ENCODE measurements at regions not wholly inside any gene's neighbourhood (a gene's known extent, or its start where the extent isn't known, plus 50 kb on each side); places are given as distances from the start of the nearest gene placed in this dataset.

GRCh38 chr12:127459166-127459565, 807.8 kb upstream of the TMEM132C start:
- no peak overlapping the region for H3K27ac Mint-ChIP-seq
- no peaks in the 10 kb centered on the region for H3K4me1 Mint-ChIP-seq (ENCODE audit: low read depth)
- no peak overlapping the region for H3K4me3 Mint-ChIP-seq
- no peaks in the 10 kb centered on the region for H3K36me3 Mint-ChIP-seq
- H3K27me3 Mint-ChIP-seq: peaks cover 19% of the 10 kb centered on the region
- H3K9me3 Mint-ChIP-seq (ENCODE audit: low read depth): no peaks in the 10 kb centered on the region

DNA sequence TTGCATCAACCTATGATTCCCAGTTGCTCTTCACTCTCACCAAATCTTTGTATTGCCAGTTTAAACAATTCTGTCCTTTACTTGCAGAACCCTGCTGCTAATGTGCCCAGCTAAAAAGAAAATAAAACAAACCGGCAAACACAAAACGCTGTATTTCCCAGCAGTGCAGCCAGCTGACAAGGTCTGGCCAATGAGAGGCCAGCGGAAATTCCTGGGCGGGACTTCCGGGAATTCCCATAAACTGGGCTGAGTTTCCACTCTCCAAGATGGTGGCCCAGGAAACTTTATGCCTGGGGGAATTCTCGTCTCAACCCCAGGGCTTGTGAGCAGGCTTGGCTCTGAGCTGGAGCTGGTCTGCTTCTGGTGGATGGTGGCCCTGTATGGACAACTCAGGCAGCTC, 807.3 kb upstream of the TMEM132C start:
- Mint-ChIP-seq H3K27ac (no peak overlapping the region), H3K4me1 (ENCODE audit: low read depth) (no peaks in the 10 kb centered on the region), H3K36me3 (no peaks in the 10 kb centered on the region), H3K9me3 (ENCODE audit: low read depth) (no peaks in the 10 kb centered on the region), H3K27me3 (peaks cover 15% of the 10 kb centered on the region), H3K4me3 (no peak overlapping the region)

GRCh38 chr12:127463237-127463636, 803.7 kb upstream of the TMEM132C start:
- no peak overlapping the region for H3K27ac Mint-ChIP-seq
- no peaks in the 10 kb centered on the region for H3K4me1 Mint-ChIP-seq (ENCODE audit: low read depth)
- H3K4me3 Mint-ChIP-seq: no peak overlapping the region
- peaks cover 1% of the 10 kb centered on the region for H3K27me3 Mint-ChIP-seq
- no peaks in the 10 kb centered on the region for H3K9me3 Mint-ChIP-seq (ENCODE audit: low read depth)
- H3K36me3 Mint-ChIP-seq: no peaks in the 10 kb centered on the region

DNA sequence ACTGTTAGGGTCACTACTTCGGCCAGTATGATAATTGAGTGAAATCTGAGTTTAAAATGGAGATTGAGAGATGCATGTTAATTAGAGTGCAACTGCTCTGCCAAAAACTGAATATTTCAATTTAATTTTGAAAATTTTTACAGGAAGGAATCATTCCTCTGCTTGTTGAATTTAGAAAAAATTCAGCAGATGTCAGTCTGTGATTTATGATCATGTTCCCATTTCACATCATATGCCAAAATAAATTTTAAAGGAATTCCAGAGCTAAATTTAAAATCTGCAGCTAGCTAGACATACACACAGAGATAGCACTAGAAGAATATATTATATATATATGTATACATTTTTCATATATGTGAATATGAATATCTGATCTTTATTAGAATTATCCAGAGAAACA, 797.6 kb upstream of the TMEM132C start:
- H3K36me3 Mint-ChIP-seq: no peaks in the 10 kb centered on the region
- H3K9me3 Mint-ChIP-seq (ENCODE audit: low read depth): no peaks in the 10 kb centered on the region
- no peaks in the 10 kb centered on the region for H3K4me1 Mint-ChIP-seq (ENCODE audit: low read depth)
- H3K27me3 Mint-ChIP-seq: no peaks in the 10 kb centered on the region
- H3K27ac Mint-ChIP-seq: no peak overlapping the region
- H3K4me3 Mint-ChIP-seq: no peak overlapping the region

DNA sequence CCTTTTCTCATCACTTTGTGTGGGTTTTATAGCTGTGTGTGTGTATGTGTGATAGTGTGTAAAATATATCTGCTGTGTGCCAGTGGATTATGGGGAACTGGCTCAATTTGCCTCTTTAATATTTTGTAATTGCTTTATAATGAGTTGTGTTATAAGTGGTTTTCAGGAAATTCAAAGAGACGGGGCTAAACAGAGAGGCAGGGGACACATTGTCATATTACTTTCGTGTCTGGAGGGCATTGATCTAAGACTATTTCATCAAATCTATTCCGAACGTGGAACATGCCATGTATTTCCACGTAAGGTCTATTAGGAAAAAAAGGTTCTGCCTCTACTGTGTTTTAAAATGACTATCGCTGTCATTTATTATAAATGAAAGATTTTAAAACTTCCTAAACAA, 793.2 kb upstream of the TMEM132C start:
- Mint-ChIP-seq H3K9me3 (ENCODE audit: low read depth) (no peaks in the 10 kb centered on the region), H3K27ac (no peak overlapping the region), H3K4me3 (no peak overlapping the region), H3K36me3 (no peaks in the 10 kb centered on the region), H3K27me3 (no peaks in the 10 kb centered on the region), H3K4me1 (ENCODE audit: low read depth) (no peaks in the 10 kb centered on the region)

GRCh38 chr12:127479256-127479655, 787.7 kb upstream of the TMEM132C start:
- no peaks in the 10 kb centered on the region for H3K36me3 Mint-ChIP-seq
- no peaks in the 10 kb centered on the region for H3K9me3 Mint-ChIP-seq (ENCODE audit: low read depth)
- H3K4me3 Mint-ChIP-seq: no peak overlapping the region
- H3K4me1 Mint-ChIP-seq (ENCODE audit: low read depth): no peaks in the 10 kb centered on the region
- H3K27ac Mint-ChIP-seq: no peak overlapping the region
- H3K27me3 Mint-ChIP-seq: no peaks in the 10 kb centered on the region

- Mint-ChIP-seq H3K4me3 (no peak overlapping the region), H3K4me1 (ENCODE audit: low read depth) (no peaks in the 10 kb centered on the region), H3K27me3 (no peaks in the 10 kb centered on the region), H3K36me3 (no peaks in the 10 kb centered on the region), H3K27ac (no peak overlapping the region), H3K9me3 (ENCODE audit: low read depth) (no peaks in the 10 kb centered on the region)
Measured at GRCh38 chr12:127480775-127481314, 786.1 kb upstream of the TMEM132C start.

DNA sequence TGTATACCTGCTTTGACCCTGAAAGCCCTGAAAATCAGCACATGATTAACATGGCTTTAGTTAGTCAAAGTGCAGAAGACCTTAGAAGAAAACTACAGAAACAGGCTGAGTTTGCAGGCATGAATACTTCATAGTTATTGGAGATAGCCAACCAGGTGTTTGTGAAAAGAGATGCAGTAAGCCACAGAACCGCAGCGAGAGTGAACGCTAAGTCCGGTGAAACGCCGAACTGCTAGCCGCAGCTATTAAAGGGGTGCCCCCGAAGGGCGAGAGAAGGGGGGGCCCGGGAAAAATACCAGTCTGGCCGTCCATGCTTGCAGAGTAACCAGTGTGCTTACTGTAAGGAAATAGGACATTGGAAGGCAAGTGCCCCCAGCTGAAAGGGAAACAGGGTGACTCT, 784.0 kb upstream of the TMEM132C start:
- H3K36me3 Mint-ChIP-seq: no peaks in the 10 kb centered on the region
- no peaks in the 10 kb centered on the region for H3K4me1 Mint-ChIP-seq (ENCODE audit: low read depth)
- no peaks in the 10 kb centered on the region for H3K27me3 Mint-ChIP-seq
- no peak overlapping the region for H3K4me3 Mint-ChIP-seq
- no peak overlapping the region for H3K27ac Mint-ChIP-seq
- no peaks in the 10 kb centered on the region for H3K9me3 Mint-ChIP-seq (ENCODE audit: low read depth)

DNA sequence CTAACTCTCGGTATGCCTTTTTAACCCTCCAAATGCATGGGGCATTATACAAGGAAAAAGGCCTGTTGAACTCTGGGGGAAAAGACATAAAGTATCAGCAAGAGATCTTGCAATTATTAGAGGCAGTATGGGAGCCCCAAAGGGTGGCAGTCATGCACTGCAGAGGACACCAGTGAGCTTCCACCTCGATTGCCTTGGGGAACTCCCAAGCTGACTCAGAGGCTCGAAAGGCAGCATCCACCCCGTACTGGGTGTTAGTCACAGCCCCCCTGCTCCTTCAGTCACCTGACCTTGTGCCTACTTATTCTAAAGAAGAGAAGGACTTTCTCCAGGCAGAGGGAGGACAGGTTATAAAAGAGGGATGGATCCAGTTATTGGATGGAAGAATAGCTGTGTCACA, 781.4 kb upstream of the TMEM132C start:
- Mint-ChIP-seq H3K36me3 (no peaks in the 10 kb centered on the region), H3K27ac (no peak overlapping the region), H3K4me3 (no peak overlapping the region), H3K27me3 (no peaks in the 10 kb centered on the region), H3K4me1 (ENCODE audit: low read depth) (no peaks in the 10 kb centered on the region), H3K9me3 (ENCODE audit: low read depth) (no peaks in the 10 kb centered on the region)

DNA sequence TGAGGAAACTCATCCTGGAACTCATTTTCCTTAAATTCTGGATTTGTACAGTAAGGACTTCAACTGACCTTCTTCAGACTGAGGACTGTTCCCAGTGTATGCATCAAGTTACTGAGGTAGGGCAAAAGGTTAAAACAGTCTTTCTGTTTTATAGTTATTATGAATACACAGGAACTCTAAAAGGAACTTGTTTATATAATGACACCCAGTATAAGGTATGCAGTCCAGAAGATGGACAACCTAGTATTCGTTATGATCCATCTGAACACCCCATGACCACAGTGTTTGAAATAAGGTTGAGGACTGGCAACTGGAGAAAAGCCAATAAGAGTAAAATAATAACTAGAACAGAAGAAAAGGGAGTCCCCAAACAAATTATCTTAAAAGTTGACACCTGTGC, 779.9 kb upstream of the TMEM132C start:
- H3K9me3 Mint-ChIP-seq (ENCODE audit: low read depth): no peaks in the 10 kb centered on the region
- H3K4me3 Mint-ChIP-seq: no peak overlapping the region
- no peaks in the 10 kb centered on the region for H3K4me1 Mint-ChIP-seq (ENCODE audit: low read depth)
- H3K27me3 Mint-ChIP-seq: no peaks in the 10 kb centered on the region
- H3K27ac Mint-ChIP-seq: no peak overlapping the region
- no peaks in the 10 kb centered on the region for H3K36me3 Mint-ChIP-seq

DNA sequence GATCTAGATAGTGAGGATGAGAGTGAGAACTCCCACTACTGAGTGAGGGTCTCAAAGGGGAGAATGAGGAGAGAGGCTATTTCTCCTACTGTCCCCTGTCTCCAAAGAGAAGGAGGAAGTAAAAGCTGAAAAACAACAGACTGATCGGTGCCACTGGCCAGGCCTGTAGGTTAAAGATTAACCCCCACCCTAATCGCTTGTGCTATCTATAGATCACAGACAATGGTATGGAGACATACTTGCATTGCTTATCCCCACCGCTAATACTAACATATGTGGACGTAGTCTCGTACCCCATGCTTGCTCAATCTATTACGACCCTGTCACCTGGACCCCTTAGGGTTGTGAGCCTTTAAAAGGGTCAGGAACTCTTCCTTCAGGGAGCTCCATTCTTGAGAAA, 777.9 kb upstream of the TMEM132C start:
- Mint-ChIP-seq H3K4me1 (ENCODE audit: low read depth) (no peaks in the 10 kb centered on the region), H3K36me3 (no peaks in the 10 kb centered on the region), H3K4me3 (no peak overlapping the region), H3K9me3 (ENCODE audit: low read depth) (no peaks in the 10 kb centered on the region), H3K27me3 (no peaks in the 10 kb centered on the region), H3K27ac (no peak overlapping the region)

- Mint-ChIP-seq H3K9me3 (ENCODE audit: low read depth) (no peaks in the 10 kb centered on the region), H3K36me3 (no peaks in the 10 kb centered on the region), H3K27ac (no peak overlapping the region), H3K27me3 (no peaks in the 10 kb centered on the region), H3K4me1 (ENCODE audit: low read depth) (no peaks in the 10 kb centered on the region), H3K4me3 (no peak overlapping the region)
Measured at GRCh38 chr12:127494961-127495915, 771.7 kb upstream of the TMEM132C start.

DNA sequence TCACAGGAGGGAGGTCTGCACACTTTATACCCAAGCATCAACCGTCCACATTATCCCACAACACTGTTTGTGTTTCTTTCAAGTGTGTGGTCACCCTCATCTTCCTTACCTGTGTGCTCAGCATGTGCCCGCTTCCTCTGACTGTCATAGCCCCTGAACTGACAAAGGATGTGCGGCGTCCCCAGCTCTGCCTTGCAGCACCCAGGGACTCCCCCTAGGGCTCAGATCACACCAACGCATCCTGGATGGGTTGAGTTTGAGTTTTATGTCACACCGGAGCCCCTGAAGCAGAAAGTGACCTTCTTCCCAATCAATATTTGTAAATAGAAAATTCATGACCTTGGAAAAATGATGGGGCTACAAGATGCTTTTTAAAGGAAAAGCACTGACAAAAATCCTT, 770.7 kb upstream of the TMEM132C start:
- Mint-ChIP-seq H3K36me3 (no peaks in the 10 kb centered on the region), H3K27ac (no peak overlapping the region), H3K9me3 (ENCODE audit: low read depth) (no peaks in the 10 kb centered on the region), H3K27me3 (no peaks in the 10 kb centered on the region), H3K4me1 (ENCODE audit: low read depth) (no peaks in the 10 kb centered on the region), H3K4me3 (no peak overlapping the region)

GRCh38 chr12:127500512-127501035, 766.4 kb upstream of the TMEM132C start:
- Mint-ChIP-seq H3K27ac (no peak overlapping the region), H3K36me3 (no peaks in the 10 kb centered on the region), H3K4me1 (ENCODE audit: low read depth) (no peaks in the 10 kb centered on the region)

DNA sequence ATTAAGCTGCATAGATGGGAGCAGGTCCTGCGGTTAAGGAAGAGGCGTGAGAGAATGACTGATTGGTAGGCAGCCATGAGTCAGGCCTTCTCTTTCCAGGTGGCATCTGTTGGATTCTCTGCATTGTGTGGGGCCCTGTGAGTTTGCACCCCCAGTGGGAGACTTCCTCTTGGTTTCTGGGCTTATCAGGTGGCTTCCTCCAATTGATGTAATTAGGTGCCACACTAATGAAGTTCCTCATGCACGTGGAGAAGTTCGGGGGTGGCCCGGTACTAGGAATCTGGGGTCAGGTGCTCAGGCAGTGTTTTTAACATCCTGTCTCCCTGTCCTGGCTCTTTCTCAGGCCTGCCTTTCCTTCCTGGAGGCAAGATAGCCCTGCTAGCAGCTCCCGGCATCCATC, 765.1 kb upstream of the TMEM132C start:
- Mint-ChIP-seq H3K4me3 (no peak overlapping the region), H3K36me3 (no peaks in the 10 kb centered on the region), H3K27me3 (no peaks in the 10 kb centered on the region), H3K9me3 (ENCODE audit: low read depth) (no peaks in the 10 kb centered on the region), H3K27ac (no peak overlapping the region), H3K4me1 (ENCODE audit: low read depth) (no peaks in the 10 kb centered on the region)

More at GRCh38 chr12:127500512-127501035, 766.4 kb upstream of the TMEM132C start:
- H3K4me3 Mint-ChIP-seq: no peak overlapping the region
- H3K27me3 Mint-ChIP-seq: no peaks in the 10 kb centered on the region
- no peaks in the 10 kb centered on the region for H3K9me3 Mint-ChIP-seq (ENCODE audit: low read depth)
